Adipocyte (in vitro differentiated cells): ENCODE measurements at regions not wholly inside any gene's neighbourhood (a gene's known extent, or its start where the extent isn't known, plus 50 kb on each side); places are given as distances from the start of the nearest gene placed in this dataset.

Source experiments
- DNase-seq: peaks from one replicate; pipeline ENCODE4 v3.0.0-alpha.2; 2015; ENCODE audit warnings: low read depth
- H3K27me3 ChIP-seq: replicated peaks from 2 replicates; pipeline ENCODE4 v1.7.0; 2013; ENCODE audit warnings: mild to moderate bottlenecking, low read length, moderate library complexity; ENCODE audit not compliant: control insufficient read depth, insufficient read depth
- H3K36me3 ChIP-seq: 2 replicates; pipeline ENCODE4 v1.7.0; 2013; ENCODE audit warnings: low read length, mild to moderate bottlenecking, moderate library complexity; ENCODE audit not compliant: control insufficient read depth, insufficient read depth, severe bottlenecking
- H3K4me1 ChIP-seq: 2 replicates; pipeline ENCODE4 v1.7.0; 2013; ENCODE audit warnings: mild to moderate bottlenecking, low read length, moderate library complexity; ENCODE audit not compliant: control insufficient read depth, insufficient read depth
- H3K4me3 ChIP-seq: 2 replicates; pipeline ENCODE4 v1.7.0; 2013; ENCODE audit warnings: mild to moderate bottlenecking, low read length, moderate library complexity
- H3K9ac ChIP-seq: 2 replicates; pipeline ENCODE4 v1.7.0; 2013; ENCODE audit warnings: mild to moderate bottlenecking, low read length, moderate library complexity
- H3K9me3 ChIP-seq: 2 replicates; pipeline ENCODE4 v1.7.0; 2013; ENCODE audit warnings: mild to moderate bottlenecking, low read length, moderate library complexity; ENCODE audit not compliant: control insufficient read depth

GRCh38 chr20:54405540-54405939 is 69.9 kb upstream of the DOK5 start:
- H3K9me3 ChIP-seq = no peaks in the 10 kb centered on the region
- no peak overlapping the region for H3K9ac ChIP-seq
- no peaks in the 10 kb centered on the region for H3K27me3 ChIP-seq
- DNase-seq = no peak
- no peaks in the 10 kb centered on the region for H3K36me3 ChIP-seq
- H3K4me3 ChIP-seq = no peak overlapping the region
- H3K4me1 ChIP-seq = no peaks in the 10 kb centered on the region

GRCh38 chr20:54407459-54407858 is 67.9 kb upstream of the DOK5 start:
- Histone ChIP-seq H3K4me1 (no peaks in the 10 kb centered on the region), H3K9me3 (no peaks in the 10 kb centered on the region), H3K4me3 (no peak overlapping the region), H3K36me3 (no peaks in the 10 kb centered on the region), H3K27me3 (no peaks in the 10 kb centered on the region), H3K9ac (no peak overlapping the region)
- DNase-seq = no peak

GRCh38 chr20:54415967-54416366 is 59.4 kb upstream of the DOK5 start:
- no peaks in the 10 kb centered on the region for H3K27me3 ChIP-seq
- no peaks in the 10 kb centered on the region for H3K36me3 ChIP-seq
- no peak for DNase-seq
- H3K9ac ChIP-seq = no peak overlapping the region
- no peaks in the 10 kb centered on the region for H3K4me1 ChIP-seq
- H3K4me3 ChIP-seq = no peak overlapping the region
- H3K9me3 ChIP-seq = no peaks in the 10 kb centered on the region

- H3K4me1 ChIP-seq = no peaks in the 10 kb centered on the region
- peaks cover under 1% of the 10 kb centered on the region for H3K9me3 ChIP-seq
- no peak overlapping the region for H3K9ac ChIP-seq
- no peaks in the 10 kb centered on the region for H3K36me3 ChIP-seq
- no peaks in the 10 kb centered on the region for H3K27me3 ChIP-seq
- no peak for DNase-seq
- no peak overlapping the region for H3K4me3 ChIP-seq
Measured at GRCh38 chr20:54416770-54417169, 58.6 kb upstream of the DOK5 start.

GRCh38 chr20:54419531-54419930 is 55.9 kb upstream of the DOK5 start:
- Histone ChIP-seq H3K9ac (no peak overlapping the region), H3K4me3 (no peak overlapping the region)
- DNase-seq = no peak

More at GRCh38 chr20:54419531-54419930, 55.9 kb upstream of the DOK5 start:
- H3K36me3 ChIP-seq = no peaks in the 10 kb centered on the region
- H3K27me3 ChIP-seq = no peaks in the 10 kb centered on the region
- H3K9me3 ChIP-seq = peaks cover 21% of the 10 kb centered on the region
- no peaks in the 10 kb centered on the region for H3K4me1 ChIP-seq
